GM23248 (cell line): ENCODE measurements at regions not wholly inside any gene's neighbourhood (a gene's known extent, or its start where the extent isn't known, plus 50 kb on each side); places are given as distances from the start of the nearest gene placed in this dataset.

ENCODE experiments used
- EZH2 ChIP-seq: fragments of 200-600 bp; sonication (generic); IDR thresholded peaks from 2 replicates; pipeline ENCODE4 v1.6.1; 2018; ENCODE audit warnings: antibody characterized with exemption, mild to moderate bottlenecking; ENCODE audit not compliant: insufficient read depth, poor library complexity, severe bottlenecking
- EZH2phosphoT487 ChIP-seq: fragments of 200-600 bp; sonication (generic); IDR thresholded peaks from 2 replicates; pipeline ENCODE4 v1.6.1; 2018; ENCODE audit warnings: antibody characterized with exemption, moderate library complexity, mild to moderate bottlenecking, low read depth; ENCODE audit not compliant: insufficient read depth

GRCh38 chr3:177451301-177451750 lies 254.0 kb upstream of the TBL1XR1 start:
- TF ChIP-seq EZH2 (no peak), EZH2phosphoT487 (no peak)
